Keratinocyte (primary cell): ENCODE measurements at regions not wholly inside any gene's neighbourhood (a gene's known extent, or its start where the extent isn't known, plus 50 kb on each side); places are given as distances from the start of the nearest gene placed in this dataset.

Experiments
- DNase-seq: peaks from one replicate; pipeline ENCODE4 v3.0.0-alpha.2; 2011; ENCODE audit warnings: low read depth, missing footprints, low spot score
- FAIRE-seq: peaks from 2 replicates; lab custom pipeline; 2011; peaks lifted over from hg19 to GRCh38; lab: Jason Lieb, UNC
- H2AFZ ChIP-seq: 2 replicates; pipeline ENCODE4 v1.6.0; 2012; ENCODE audit warnings: low read length, control low read depth, inconsistent platforms; ENCODE audit not compliant: control insufficient read depth
- H3K27ac ChIP-seq: 2 replicates; pipeline ENCODE4 v1.5.1; 2011; ENCODE audit warnings: low read length; ENCODE audit not compliant: control insufficient read depth, insufficient read depth
- H3K27me3 ChIP-seq: 3 replicates; pipeline ENCODE4 v1.6.0; 2011; ENCODE audit warnings: low read length; ENCODE audit not compliant: control insufficient read depth, insufficient read depth; ENCODE audit errors: extremely low read depth
- H3K36me3 ChIP-seq, 2 experiments: 2 replicates in 1 of 2; 3 replicates in 1 of 2; pipeline ENCODE4 v1.5.1; 2011; ENCODE audit warnings: low read length in 2 of 2, mild to moderate bottlenecking in 1 of 2; ENCODE audit not compliant: control insufficient read depth in 2 of 2, insufficient read depth in 2 of 2; ENCODE audit errors: extremely low read depth in 1 of 2
- H3K4me1 ChIP-seq: 3 replicates; pipeline ENCODE4 v1.5.1; 2011; ENCODE audit warnings: low read length; ENCODE audit not compliant: control insufficient read depth, insufficient read depth; ENCODE audit errors: extremely low read depth
- H3K4me2 ChIP-seq: 3 replicates; pipeline ENCODE4 v1.6.0; 2011; ENCODE audit warnings: low read depth, low read length; ENCODE audit not compliant: control insufficient read depth, insufficient read depth; ENCODE audit errors: extremely low read depth
- H3K4me3 ChIP-seq, 3 experiments: fragments of 200-600 bp in 1 of 3; sonication (generic) in 1 of 3; 2 replicates in 2 of 3; 3 replicates in 1 of 3; pipeline ENCODE4 v1.5.1; 2011 to 2016; ENCODE audit warnings: low read length in 3 of 3, mild to moderate bottlenecking in 3 of 3, control low read depth in 2 of 3, inconsistent platforms in 1 of 3, low read depth in 1 of 3, mixed read lengths in 1 of 3, mixed run types in 1 of 3, moderate library complexity in 1 of 3; ENCODE audit not compliant: control insufficient read depth in 2 of 3, insufficient read depth in 2 of 3; ENCODE audit errors: extremely low read depth in 1 of 3
- H3K79me2 ChIP-seq: 2 replicates; pipeline ENCODE4 v1.6.0; 2012; ENCODE audit warnings: low read length; ENCODE audit not compliant: control insufficient read depth, insufficient read depth
- H3K9ac ChIP-seq: 3 replicates; pipeline ENCODE4 v1.6.0; 2011; ENCODE audit warnings: low read length; ENCODE audit not compliant: control insufficient read depth, insufficient read depth; ENCODE audit errors: extremely low read depth
- H3K9me1 ChIP-seq: 3 replicates; pipeline ENCODE4 v1.6.0; 2011; ENCODE audit warnings: low read length; ENCODE audit not compliant: control insufficient read depth, insufficient read depth; ENCODE audit errors: extremely low read depth
- H3K9me3 ChIP-seq: 2 replicates; pipeline ENCODE4 v1.5.1; 2012; ENCODE audit warnings: low read depth, low read length; ENCODE audit not compliant: control insufficient read depth
- H4K20me1 ChIP-seq: 3 replicates; pipeline ENCODE4 v1.6.0; 2011; ENCODE audit warnings: low read length; ENCODE audit not compliant: control insufficient read depth, insufficient read depth; ENCODE audit errors: extremely low read depth
- CTCF ChIP-seq, 3 experiments: IDR thresholded peaks in 1 of 3; conservative IDR thresholded peaks in 1 of 3; optimal IDR thresholded peaks in 1 of 3; 2 replicates in 2 of 3; 3 replicates in 1 of 3; pipeline versions ENCODE3 to v1.5.1; 2011; ENCODE audit warnings: low read length in 3 of 3, mild to moderate bottlenecking in 3 of 3, moderate library complexity in 2 of 3, control low read depth in 1 of 3, inconsistent platforms in 1 of 3; ENCODE audit not compliant: insufficient read depth in 2 of 3; ENCODE audit errors: extremely low read depth in 1 of 3
- EZH2 ChIP-seq: IDR thresholded peaks from one replicate; pipeline ENCODE4 v1.6.1; 2012; ENCODE audit warnings: inconsistent platforms, mild to moderate bottlenecking, low read length, moderate library complexity
- dilution Hi-C: fragments of 300-500 bp; cut with MboI; formaldehyde crosslinking; loops from one replicate; pipeline ENCODE4 v1.7.0; 2020; ENCODE audit warnings: low sequenced_read_pairs; ENCODE audit not compliant: extremely low pct_ligation_motif_present

GRCh38 chr20:19851861-19852260 lies 93.8 kb downstream of the RIN2 start:
- Histone ChIP-seq H3K4me1 (peaks cover 4% of the 10 kb centered on the region), H3K9me3 (no peaks in the 10 kb centered on the region), H3K36me3 (no peaks in the 10 kb centered on the region), H2AFZ (no peak overlapping the region), H3K4me2 (no peak overlapping the region), H3K9ac (no peak overlapping the region), H3K4me3 (no peak overlapping the region), H3K27me3 (no peaks in the 10 kb centered on the region), H4K20me1 (no peaks in the 10 kb centered on the region), H3K79me2 (no peaks in the 10 kb centered on the region), H3K9me1 (no peaks in the 10 kb centered on the region), H3K27ac (no peak overlapping the region)
- dilution Hi-C loops: no loop called here
- no peak for TF ChIP-seq CTCF (optimal IDR thresholded peaks at IDR 0.05 in 1 of 3, IDR thresholded peaks at IDR 0.05 in 1 of 3, conservative IDR thresholded peaks at IDR 0.05 in 1 of 3; ENCODE audit: extremely low read depth in 1 of 3, insufficient read depth in 2 of 3, low read length in 3 of 3)
- no peak for TF ChIP-seq EZH2
- DNase-seq: no peak
- FAIRE-seq: no peak

GRCh38 chr20:19855416-19855815 lies 97.4 kb downstream of the RIN2 start:
- H4K20me1 ChIP-seq: no peaks in the 10 kb centered on the region
- no peak for TF ChIP-seq CTCF (optimal IDR thresholded peaks at IDR 0.05 in 1 of 3, IDR thresholded peaks at IDR 0.05 in 1 of 3, conservative IDR thresholded peaks at IDR 0.05 in 1 of 3; ENCODE audit: extremely low read depth in 1 of 3, insufficient read depth in 2 of 3, low read length in 3 of 3)
- TF ChIP-seq EZH2: no peak
- no peaks in the 10 kb centered on the region for H3K27me3 ChIP-seq
- no peaks in the 10 kb centered on the region for H3K79me2 ChIP-seq
- no peak overlapping the region for H2AFZ ChIP-seq
- H3K9me1 ChIP-seq: no peaks in the 10 kb centered on the region
- dilution Hi-C loops: no loop called here
- H3K9ac ChIP-seq: no peak overlapping the region
- peaks cover 4% of the 10 kb centered on the region for H3K4me1 ChIP-seq
- no peaks in the 10 kb centered on the region for H3K9me3 ChIP-seq
- DNase-seq (no peak), FAIRE-seq (no peak)
- H3K36me3 ChIP-seq: no peaks in the 10 kb centered on the region
- no peak overlapping the region for H3K27ac ChIP-seq
- H3K4me2 ChIP-seq: no peak overlapping the region
- no peak overlapping the region for H3K4me3 ChIP-seq
